Stimulated activated naive CD8-positive, alpha-beta T cell treated with anti-CD3 and anti-CD28 coated beads, Interleukin-15, Interleukin-2, amounts not matched to agents 100 ng/mL and 50 ng/mL, for 24 hours (primary cell): ENCODE measurements at regions not wholly inside any gene's neighbourhood (a gene's known extent, or its start where the extent isn't known, plus 50 kb on each side); places are given as distances from the start of the nearest gene placed in this dataset.
A peak's percentile ranks its signal among the peaks of the same experiment; 100 is the strongest.

Experiments
- H3K27ac Mint-ChIP-seq: one replicate; pipeline ENCODE4 v1.8.0; 2021; ENCODE audit warnings: mild to moderate bottlenecking, mixed read lengths
- H3K27me3 Mint-ChIP-seq: one replicate; pipeline ENCODE4 v1.8.0; 2021; ENCODE audit warnings: mixed read lengths
- H3K36me3 Mint-ChIP-seq: one replicate; pipeline ENCODE4 v1.8.0; 2021; ENCODE audit warnings: low read depth, mixed read lengths
- H3K4me1 Mint-ChIP-seq: one replicate; pipeline ENCODE4 v1.8.0; 2021; ENCODE audit warnings: low read depth, mixed read lengths
- H3K4me3 Mint-ChIP-seq: one replicate; pipeline ENCODE4 v1.8.0; 2021; ENCODE audit warnings: mild to moderate bottlenecking, mixed read lengths
- H3K9me3 Mint-ChIP-seq: one replicate; pipeline ENCODE4 v1.8.0; 2021; ENCODE audit warnings: mixed read lengths

GRCh38 chr6:45806172-45806571 is 209.5 kb downstream of the CLIC5 start:
- Mint-ChIP-seq H3K9me3 (no peaks in the 10 kb centered on the region), H3K4me3 (no peak overlapping the region), H3K4me1 (peaks cover 11% of the 10 kb centered on the region), H3K27me3 (peaks cover 10% of the 10 kb centered on the region), H3K27ac (no peak overlapping the region), H3K36me3 (no peaks in the 10 kb centered on the region)

- H3K4me1 Mint-ChIP-seq = peaks cover under 1% of the 10 kb centered on the region
- no peaks in the 10 kb centered on the region for H3K36me3 Mint-ChIP-seq
Observed at GRCh38 chr6:45803071-45803470, 212.6 kb downstream of the CLIC5 start.

GRCh38 chr6:45801471-45802289 is 214.0 kb downstream of the CLIC5 start:
- Mint-ChIP-seq H3K9me3 (no peaks in the 10 kb centered on the region), H3K4me1 (no peaks in the 10 kb centered on the region), H3K4me3 (no peak overlapping the region), H3K27ac (peak overlapping the region; percentile 76), H3K27me3 (no peaks in the 10 kb centered on the region), H3K36me3 (no peaks in the 10 kb centered on the region)

More at GRCh38 chr6:45803071-45803470, 212.6 kb downstream of the CLIC5 start:
- Mint-ChIP-seq H3K9me3 (no peaks in the 10 kb centered on the region), H3K27me3 (no peaks in the 10 kb centered on the region), H3K4me3 (no peak overlapping the region), H3K27ac (no peak overlapping the region)

GRCh38 chr6:45800911-45801310 is 214.7 kb downstream of the CLIC5 start:
- H3K9me3 Mint-ChIP-seq = no peaks in the 10 kb centered on the region
- H3K4me3 Mint-ChIP-seq = no peak overlapping the region
- peak overlapping the region; percentile 76 for H3K27ac Mint-ChIP-seq
- no peaks in the 10 kb centered on the region for H3K4me1 Mint-ChIP-seq
- H3K27me3 Mint-ChIP-seq = peaks cover 4% of the 10 kb centered on the region
- no peaks in the 10 kb centered on the region for H3K36me3 Mint-ChIP-seq

- Mint-ChIP-seq H3K9me3 (no peaks in the 10 kb centered on the region), H3K27me3 (peaks cover 8% of the 10 kb centered on the region), H3K4me1 (peaks cover 11% of the 10 kb centered on the region), H3K36me3 (no peaks in the 10 kb centered on the region), H3K27ac (no peak overlapping the region), H3K4me3 (no peak overlapping the region)
Observed at GRCh38 chr6:45795678-45796077, 220.0 kb downstream of the CLIC5 start.

GRCh38 chr6:45794465-45794864 is 221.2 kb downstream of the CLIC5 start:
- H3K27me3 Mint-ChIP-seq = peaks cover 8% of the 10 kb centered on the region
- H3K4me3 Mint-ChIP-seq = no peak overlapping the region
- peaks cover 13% of the 10 kb centered on the region for H3K4me1 Mint-ChIP-seq
- H3K9me3 Mint-ChIP-seq = no peaks in the 10 kb centered on the region
- no peak overlapping the region for H3K27ac Mint-ChIP-seq
- no peaks in the 10 kb centered on the region for H3K36me3 Mint-ChIP-seq

GRCh38 chr6:45791211-45792168 is 224.2 kb downstream of the CLIC5 start:
- Mint-ChIP-seq H3K4me1 (peaks cover 13% of the 10 kb centered on the region), H3K27me3 (peaks cover 11% of the 10 kb centered on the region), H3K9me3 (no peaks in the 10 kb centered on the region), H3K27ac (no peak overlapping the region), H3K4me3 (no peak overlapping the region), H3K36me3 (no peaks in the 10 kb centered on the region)

GRCh38 chr6:45789238-45789637 is 226.4 kb downstream of the CLIC5 start:
- Mint-ChIP-seq H3K4me1 (peaks cover 13% of the 10 kb centered on the region), H3K4me3 (no peak overlapping the region), H3K36me3 (no peaks in the 10 kb centered on the region), H3K27ac (no peak overlapping the region), H3K27me3 (peaks cover 10% of the 10 kb centered on the region), H3K9me3 (no peaks in the 10 kb centered on the region)

- no peaks in the 10 kb centered on the region for H3K36me3 Mint-ChIP-seq
- no peak overlapping the region for H3K4me3 Mint-ChIP-seq
- no peaks in the 10 kb centered on the region for H3K9me3 Mint-ChIP-seq
- peaks cover 13% of the 10 kb centered on the region for H3K4me1 Mint-ChIP-seq
- H3K27ac Mint-ChIP-seq = no peak overlapping the region
- peaks cover 10% of the 10 kb centered on the region for H3K27me3 Mint-ChIP-seq
Observed at GRCh38 chr6:45787384-45787783, 228.3 kb downstream of the CLIC5 start.

- no peaks in the 10 kb centered on the region for H3K9me3 Mint-ChIP-seq
- peaks cover 8% of the 10 kb centered on the region for H3K4me1 Mint-ChIP-seq
- no peaks in the 10 kb centered on the region for H3K36me3 Mint-ChIP-seq
- H3K27ac Mint-ChIP-seq = no peak overlapping the region
- peaks cover 10% of the 10 kb centered on the region for H3K27me3 Mint-ChIP-seq
- no peak overlapping the region for H3K4me3 Mint-ChIP-seq
Observed at GRCh38 chr6:45786355-45786781, 229.3 kb downstream of the CLIC5 start.

- Mint-ChIP-seq H3K27ac (no peak overlapping the region), H3K4me3 (no peak overlapping the region), H3K4me1 (no peaks in the 10 kb centered on the region), H3K9me3 (no peaks in the 10 kb centered on the region), H3K36me3 (no peaks in the 10 kb centered on the region), H3K27me3 (peaks cover 10% of the 10 kb centered on the region)
Observed at GRCh38 chr6:45784250-45784649, 231.4 kb downstream of the CLIC5 start.

GRCh38 chr6:45783716-45784115 is 231.9 kb downstream of the CLIC5 start:
- Mint-ChIP-seq H3K27me3 (peaks cover 8% of the 10 kb centered on the region), H3K4me1 (no peaks in the 10 kb centered on the region), H3K4me3 (no peak overlapping the region), H3K27ac (no peak overlapping the region), H3K9me3 (no peaks in the 10 kb centered on the region), H3K36me3 (no peaks in the 10 kb centered on the region)

GRCh38 chr6:45781890-45782289 is 233.8 kb downstream of the CLIC5 start:
- Mint-ChIP-seq H3K4me1 (no peaks in the 10 kb centered on the region), H3K4me3 (no peak overlapping the region), H3K9me3 (no peaks in the 10 kb centered on the region), H3K36me3 (no peaks in the 10 kb centered on the region), H3K27ac (no peak overlapping the region), H3K27me3 (peaks cover 11% of the 10 kb centered on the region)

GRCh38 chr6:45780523-45780922 is 235.1 kb downstream of the CLIC5 start:
- H3K27ac Mint-ChIP-seq = no peak overlapping the region
- H3K36me3 Mint-ChIP-seq = no peaks in the 10 kb centered on the region
- H3K9me3 Mint-ChIP-seq = no peaks in the 10 kb centered on the region

More at GRCh38 chr6:45780523-45780922, 235.1 kb downstream of the CLIC5 start:
- peaks cover 11% of the 10 kb centered on the region for H3K27me3 Mint-ChIP-seq
- H3K4me3 Mint-ChIP-seq = no peak overlapping the region
- no peaks in the 10 kb centered on the region for H3K4me1 Mint-ChIP-seq
